SK-N-SH (cell line): ENCODE measurements at regions not wholly inside any gene's neighbourhood (a gene's known extent, or its start where the extent isn't known, plus 50 kb on each side); places are given as distances from the start of the nearest gene placed in this dataset.

Source experiments
- CTCF ChIP-seq: fragments of 200-600 bp; sonication (generic); IDR thresholded peaks from 2 replicates; pipeline ENCODE4 v1.6.1; 2017; ENCODE audit warnings: antibody characterized with exemption, mild to moderate bottlenecking, moderate library complexity
- EZH2phosphoT487 ChIP-seq: fragments of 200-600 bp; sonication (generic); IDR thresholded peaks from 2 replicates; pipeline ENCODE4 v1.6.1; 2017; ENCODE audit warnings: low read depth, mixed run types, mild to moderate bottlenecking, antibody characterized with exemption, moderate library complexity, borderline replicate concordance
- FOXJ3 ChIP-seq: sonication (generic); formaldehyde crosslinking; IDR thresholded peaks from 2 replicates; pipeline ENCODE4 v1.5.1; 2020; ENCODE audit warnings: mild to moderate bottlenecking, missing genetic modification reagents
- GABPA ChIP-seq: IDR thresholded peaks from 2 replicates; pipeline ENCODE4 v1.4.0; 2012; ENCODE audit warnings: low read depth, mild to moderate bottlenecking
- MXI1 ChIP-seq: IDR thresholded peaks from 2 replicates; pipeline ENCODE4 v1.6.1; 2012; ENCODE audit warnings: mild to moderate bottlenecking, low read depth, low read length, improper control_type of control experiment
- POLR2AphosphoS5 ChIP-seq: IDR thresholded peaks from 2 replicates; pipeline ENCODE4 v1.6.1; 2012; ENCODE audit warnings: low read depth, low read length
- REST ChIP-seq: IDR thresholded peaks from 2 replicates; pipeline ENCODE4 v1.6.1; 2012; ENCODE audit warnings: mild to moderate bottlenecking, low read depth, low read length, moderate library complexity
- TAF1 ChIP-seq: IDR thresholded peaks from 2 replicates; pipeline ENCODE4 v1.6.1; 2012; ENCODE audit warnings: low read depth, mild to moderate bottlenecking, low read length, moderate library complexity, borderline replicate concordance

- TF ChIP-seq CTCF, result no peak
- TF ChIP-seq EZH2phosphoT487, result no peak
- TF ChIP-seq TAF1, result no peak
- no peak for TF ChIP-seq FOXJ3 (CRISPR knock-in tag)
- TF ChIP-seq GABPA, result no peak
- no peak for TF ChIP-seq REST
- TF ChIP-seq POLR2AphosphoS5, result no peak
- no peak for TF ChIP-seq MXI1
Measured at GRCh38 chr4:180528003-180528402, 1715.2 kb upstream of the TENM3 start.
